HT-29 (cell line): ENCODE measurements at regions not wholly inside any gene's neighbourhood (a gene's known extent, or its start where the extent isn't known, plus 50 kb on each side); places are given as distances from the start of the nearest gene placed in this dataset. TPM values are rescaled to one million over a fixed set of nuclear protein-coding genes. Genes with fewer than 3 reads are reported as not detected.

ENCODE experiments used
- small RNA-seq: library from RNA; depleted of rRNA; stranded (forward); fragments of <200 nt; gene quantifications from one replicate; pipeline ENCODE3, GENCODE V24; 2014

Small RNA genes lying in the stretch of these regions (small RNA-seq; reads per million reads assigned to genes)
- gene RF00026 (not detected), gene RNU7-90P (not detected)
